GM21447 (cell line): ENCODE measurements at regions not wholly inside any gene's neighbourhood (a gene's known extent, or its start where the extent isn't known, plus 50 kb on each side); places are given as distances from the start of the nearest gene placed in this dataset.
"Not testable (repeated sequence)": the region's sequence is repeated elsewhere in the genome, so short reads cannot be mapped to it uniquely, and the experiment has no call there.

ENCODE experiments used
- ATAC-seq: cut with Tn5 transposase; IDR thresholded peaks from one replicate; pipeline ENCODE4 v1.9.1; 2021; ENCODE audit not compliant: unreplicated experiment

- ATAC-seq: no peak
Observed at GRCh38 chr1:82366689-82367088, 566.0 kb downstream of the ADGRL2 start.

GRCh38 chr1:82359541-82359940 is 558.8 kb downstream of the ADGRL2 start:
- ATAC-seq: not testable (repeated sequence)

- not testable (repeated sequence) for ATAC-seq
Observed at GRCh38 chr1:82358706-82359105, 558.0 kb downstream of the ADGRL2 start.

GRCh38 chr1:82354546-82354945 is 553.8 kb downstream of the ADGRL2 start:
- ATAC-seq: not testable (repeated sequence)

- ATAC-seq: no peak
Observed at GRCh38 chr1:82348487-82348886, 547.8 kb downstream of the ADGRL2 start.

GRCh38 chr1:82346141-82346540 is 545.4 kb downstream of the ADGRL2 start:
- no peak for ATAC-seq

GRCh38 chr1:82343381-82343780 is 542.6 kb downstream of the ADGRL2 start:
- no peak for ATAC-seq

GRCh38 chr1:82337635-82338034 is 536.9 kb downstream of the ADGRL2 start:
- ATAC-seq: no peak

- no peak for ATAC-seq
Observed at GRCh38 chr1:82330330-82330729, 529.6 kb downstream of the ADGRL2 start.

- no peak for ATAC-seq
Observed at GRCh38 chr1:82329226-82329625, 528.5 kb downstream of the ADGRL2 start.

GRCh38 chr1:82323144-82323841 is 522.6 kb downstream of the ADGRL2 start:
- ATAC-seq: no peak

GRCh38 chr1:82321794-82322193 is 521.1 kb downstream of the ADGRL2 start:
- no peak for ATAC-seq

GRCh38 chr1:82319546-82319945 is 518.8 kb downstream of the ADGRL2 start:
- ATAC-seq: no peak

GRCh38 chr1:82318921-82319320 is 518.2 kb downstream of the ADGRL2 start:
- ATAC-seq: no peak

- no peak for ATAC-seq
Observed at GRCh38 chr1:82318265-82318664, 517.5 kb downstream of the ADGRL2 start.

GRCh38 chr1:82317671-82318070 is 516.9 kb downstream of the ADGRL2 start:
- ATAC-seq: no peak

GRCh38 chr1:82299656-82300055 is 498.9 kb downstream of the ADGRL2 start:
- no peak for ATAC-seq

- ATAC-seq: no peak
Observed at GRCh38 chr1:82299056-82299455, 498.3 kb downstream of the ADGRL2 start.

- ATAC-seq: no peak
Observed at GRCh38 chr1:82297139-82297896, 496.6 kb downstream of the ADGRL2 start.

GRCh38 chr1:82287556-82287955 is 486.8 kb downstream of the ADGRL2 start:
- ATAC-seq: no peak

- ATAC-seq: no peak
Observed at GRCh38 chr1:82284213-82284612, 483.5 kb downstream of the ADGRL2 start.

- no peak for ATAC-seq
Observed at GRCh38 chr1:82279241-82279640, 478.5 kb downstream of the ADGRL2 start.
